OCI-LY3 (cell line): ENCODE measurements at regions not wholly inside any gene's neighbourhood (a gene's known extent, or its start where the extent isn't known, plus 50 kb on each side); places are given as distances from the start of the nearest gene placed in this dataset.
A peak's percentile ranks its signal among the peaks of the same experiment; 100 is the strongest.

ENCODE experiments used
- H2AFZ ChIP-seq: fragments of 200-600, 300-600 bp; shearing (Covaris generic); 2 replicates; pipeline ENCODE4 v1.6.0; 2014; ENCODE audit warnings: antibody characterized with exemption, low read depth, low read length
- H3K27ac ChIP-seq: fragments of 200-600, 300-600 bp; sonication (generic); 2 replicates; pipeline ENCODE4 v1.5.1; 2014; ENCODE audit warnings: mild to moderate bottlenecking, low read length, moderate library complexity, mixed read lengths
- H3K27me3 ChIP-seq: fragments of 200-600, 300-600 bp; sonication (generic); 2 replicates; pipeline ENCODE4 v1.6.1; 2014; ENCODE audit warnings: low read depth, low read length, mixed read lengths
- H3K36me3 ChIP-seq: fragments of 200-600, 300-600 bp; sonication (generic); replicated peaks from 2 replicates; pipeline ENCODE3; 2014; ENCODE audit warnings: low read depth, low read length, mixed read lengths
- H3K4me1 ChIP-seq: fragments of 300-600, 200-600 bp; sonication (generic); 2 replicates; pipeline ENCODE4 v1.6.1; 2014; ENCODE audit warnings: low read length, mixed read lengths
- H3K4me2 ChIP-seq: fragments of 200-600, 300-600 bp; sonication (generic); 2 replicates; pipeline ENCODE4 v1.6.1; 2014; ENCODE audit warnings: low read length, mixed read lengths
- H3K4me3 ChIP-seq: fragments of 300-600, 200-600 bp; sonication (generic); 2 replicates; pipeline ENCODE4 v1.5.1; 2014; ENCODE audit warnings: antibody characterized with exemption, mild to moderate bottlenecking, low read length, moderate library complexity
- H3K79me2 ChIP-seq: fragments of 300-600, 200-600 bp; shearing (Covaris generic); 2 replicates; pipeline ENCODE4 v1.6.1; 2014; ENCODE audit warnings: mild to moderate bottlenecking, low read length, mixed read lengths
- H3K9ac ChIP-seq: fragments of 300-600, 200-600 bp; shearing (Covaris generic); 2 replicates; pipeline ENCODE4 v1.6.0; 2014; ENCODE audit warnings: mild to moderate bottlenecking, low read length, moderate library complexity
- H3K9me3 ChIP-seq: fragments of 200-600, 300-600 bp; shearing (Covaris generic); 2 replicates; pipeline ENCODE4 v1.6.1; 2014; ENCODE audit warnings: low read length, mixed read lengths; ENCODE audit not compliant: insufficient read depth
- H4K20me1 ChIP-seq: fragments of 200-600, 300-600 bp; sonication (generic); 2 replicates; pipeline ENCODE4 v1.6.1; 2016; ENCODE audit warnings: low read length, mixed read lengths; ENCODE audit not compliant: insufficient read depth
- CTCF ChIP-seq: fragments of 200-600, 300-600 bp; sonication (generic); IDR thresholded peaks from 2 replicates; pipeline ENCODE4 v1.5.1; 2014; ENCODE audit warnings: antibody characterized with exemption, low read length, low read depth
- EZH2phosphoT487 ChIP-seq: fragments of 200-600 bp; shearing (Covaris generic); IDR thresholded peaks from 2 replicates; pipeline ENCODE4 v1.6.1; 2018; ENCODE audit warnings: antibody characterized with exemption, mixed run types, low read depth

GRCh38 chr6:76247527-76247926, 175.1 kb upstream of the IMPG1 start:
- H3K4me3 ChIP-seq = no peak overlapping the region
- H3K36me3 ChIP-seq = no peaks in the 10 kb centered on the region
- peaks cover 12% of the 10 kb centered on the region for H3K4me1 ChIP-seq
- no peak for TF ChIP-seq CTCF
- TF ChIP-seq EZH2phosphoT487 = no peak
- H4K20me1 ChIP-seq = no peaks in the 10 kb centered on the region
- no peak overlapping the region for H3K9ac ChIP-seq
- H3K9me3 ChIP-seq = no peaks in the 10 kb centered on the region
- no peaks in the 10 kb centered on the region for H3K27me3 ChIP-seq
- no peaks in the 10 kb centered on the region for H3K79me2 ChIP-seq
- H2AFZ ChIP-seq = no peak overlapping the region
- no peak overlapping the region for H3K27ac ChIP-seq
- no peak overlapping the region for H3K4me2 ChIP-seq

- no peaks in the 10 kb centered on the region for H3K36me3 ChIP-seq
- no peak overlapping the region for H3K9ac ChIP-seq
- no peak overlapping the region for H3K4me2 ChIP-seq
- TF ChIP-seq CTCF (no peak), EZH2phosphoT487 (no peak)
- H4K20me1 ChIP-seq = no peaks in the 10 kb centered on the region
- H3K27ac ChIP-seq = no peak overlapping the region
- H3K4me1 ChIP-seq = no peaks in the 10 kb centered on the region
- H3K27me3 ChIP-seq = no peaks in the 10 kb centered on the region
- H3K9me3 ChIP-seq = peaks cover 4% of the 10 kb centered on the region; the same call in 1 of the 2 replicates
- H2AFZ ChIP-seq = no peak overlapping the region
- no peaks in the 10 kb centered on the region for H3K79me2 ChIP-seq
- H3K4me3 ChIP-seq = no peak overlapping the region
Measured at GRCh38 chr6:76240092-76240491, 167.6 kb upstream of the IMPG1 start.

- no peaks in the 10 kb centered on the region for H3K27me3 ChIP-seq
- H3K27ac ChIP-seq = no peak overlapping the region
- H4K20me1 ChIP-seq = no peaks in the 10 kb centered on the region
- H3K9me3 ChIP-seq = no peaks in the 10 kb centered on the region
- no peak overlapping the region for H2AFZ ChIP-seq
- H3K4me2 ChIP-seq = no peak overlapping the region
- H3K4me1 ChIP-seq = peaks cover 8% of the 10 kb centered on the region
- TF ChIP-seq EZH2phosphoT487 = no peak
- no peak for TF ChIP-seq CTCF
- no peak overlapping the region for H3K4me3 ChIP-seq
- H3K9ac ChIP-seq = no peak overlapping the region
- no peaks in the 10 kb centered on the region for H3K79me2 ChIP-seq
- peaks cover 4% of the 10 kb centered on the region for H3K36me3 ChIP-seq
Measured at GRCh38 chr6:76230711-76231110, 158.2 kb upstream of the IMPG1 start.

- TF ChIP-seq CTCF = no peak
- no peak for TF ChIP-seq EZH2phosphoT487
- H3K9me3 ChIP-seq = no peaks in the 10 kb centered on the region
Measured at GRCh38 chr6:76222189-76222588, 149.7 kb upstream of the IMPG1 start.

More at GRCh38 chr6:76222189-76222588, 149.7 kb upstream of the IMPG1 start:
- no peak overlapping the region for H3K9ac ChIP-seq
- no peaks in the 10 kb centered on the region for H3K27me3 ChIP-seq
- no peaks in the 10 kb centered on the region for H4K20me1 ChIP-seq
- 0 out of 2 replicates have a peak overlapping the region, but pooled peaks have one; percentile 20 for H3K4me3 ChIP-seq
- no peaks in the 10 kb centered on the region for H3K79me2 ChIP-seq
- H3K36me3 ChIP-seq = no peaks in the 10 kb centered on the region
- H3K4me1 ChIP-seq = peaks cover 26% of the 10 kb centered on the region
- peak overlapping the region; percentile 49 for H3K4me2 ChIP-seq
- no peak overlapping the region for H3K27ac ChIP-seq
- H2AFZ ChIP-seq = no peak overlapping the region
